Adrenal gland (tissue), 9 donors: ENCODE measurements at regions not wholly inside any gene's neighbourhood (a gene's known extent, or its start where the extent isn't known, plus 50 kb on each side); places are given as distances from the start of the nearest gene placed in this dataset.

Experiments
- DNase-seq, 7 donors: peaks; one replicate each; pipeline ENCODE4 v3.0.0-alpha.2; 2019 to 2020
- H3K27ac ChIP-seq, 5 donors: fragments of 200-600 bp; sonication (generic) in 4 of 5; 1 replicate in 3 of 5; 2 replicates in 2 of 5; pipeline versions ENCODE4 v1.5.1 to v1.8.0; 2016 to 2020; ENCODE audit warnings: mild to moderate bottlenecking in 1 of 5
- H3K27me3 ChIP-seq: fragments of 200-600 bp; 2 replicates; pipeline ENCODE4 v1.8.0; 2021
- H3K36me3 ChIP-seq, 2 donors: fragments of 200-600 bp; replicated peaks in 1 of 2; 1 replicate in 1 of 2; 2 replicates in 1 of 2; pipeline versions ENCODE4 v1.5.1 to v1.8.0; 2018 to 2022
- H3K4me1 ChIP-seq, 2 donors: fragments of 200-600 bp; replicated peaks in 1 of 2; 1 replicate in 1 of 2; 2 replicates in 1 of 2; pipeline versions ENCODE4 v1.5.1 to v1.8.0; 2018 to 2021
- H3K4me3 ChIP-seq, 4 donors: fragments of 200-600 bp; sonication (generic) in 3 of 4; one replicate each; pipeline ENCODE4 v1.5.1; 2016 to 2018
- H3K9me3 ChIP-seq, 3 donors: fragments of 200-600 bp; sonication (generic) in 1 of 3; replicated peaks in 1 of 3; 1 replicate in 2 of 3; 2 replicates in 1 of 3; pipeline versions ENCODE4 v1.5.1 to v1.8.0; 2016 to 2021
- CTCF ChIP-seq, 6 experiments: fragments of 450-650 bp in 4 of 6; fragments of 200-600 bp in 2 of 6; sonication (generic) in 1 of 6; IDR thresholded peaks; 1 replicate in 5 of 6; 2 replicates in 1 of 6; pipeline versions ENCODE4 v1.5.1 to v1.8.0; 2016 to 2021; ENCODE audit warnings: antibody characterized with exemption in 6 of 6, mild to moderate bottlenecking in 2 of 6, moderate library complexity in 1 of 6
- POLR2A ChIP-seq, 2 donors: fragments of 450-650 bp; IDR thresholded peaks; one replicate each; pipeline ENCODE4 v1.6.1; 2017; ENCODE audit warnings: antibody characterized with exemption in 2 of 2, mild to moderate bottlenecking in 2 of 2, moderate library complexity in 1 of 2
- WGBS, 4 donors: extraction: QIAGEN DNeasy Blood & Tissue Kit in 2 of 4; methylation state at CpG; one replicate each; pipeline versions ENCODE4 v1.1.5 to v1.1.7; 2013 to 2017; 5-methylcytosine and 5-hydroxymethylcytosine counted together
- intact Hi-C, 2 donors: fragments of 100-400 bp; cut with DNase I; formaldehyde crosslinking; loops; one replicate each; pipeline versions ENCODE4 v1.14.1 to v1.15.0; 2022 to 2023
- donor health status: healthy with polysubstance abuse.
- donor health status: Bipolar disorder and iron deficiency.
- donor health status: DM: yes; HTN: yes; CAD: no.
- donor health status: DM: no; HTN: no; CAD: no.
- donor health status: DM: no; HTN: no; CAD: no.

DNA sequence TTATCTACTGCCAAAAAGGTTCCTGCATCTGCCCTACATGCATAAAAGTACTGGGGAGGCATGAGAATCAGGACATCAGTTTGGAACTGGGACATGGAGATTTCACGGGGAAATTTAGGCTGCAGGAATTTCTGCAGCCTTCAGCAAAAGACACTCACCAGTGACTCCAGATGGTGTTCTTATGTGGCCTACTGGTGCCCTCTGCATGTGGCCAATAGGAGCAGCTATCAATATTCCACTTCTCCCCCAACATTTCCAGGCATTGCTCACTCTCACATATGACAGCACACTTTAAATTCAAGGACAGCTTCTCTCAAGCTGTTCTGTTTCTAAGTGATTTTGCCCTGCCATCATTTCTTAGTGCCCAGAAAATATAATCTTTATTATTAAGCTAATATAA lies 570.5 kb upstream of the ARGLU1 start:
- 57 to 78% (median 58%) methylated on average over 1 of the region's 1 CpG for WGBS, 4 donors
- DNase-seq, result no peak
- no peak for TF ChIP-seq POLR2A (IDR thresholded peaks at IDR 0.05)
- TF ChIP-seq CTCF (IDR thresholded peaks at IDR 0.05), result no peak
- H3K4me1 ChIP-seq, result no peaks in the 10 kb centered on the region
- no peaks in the 10 kb centered on the region for H3K9me3 ChIP-seq
- H3K36me3 ChIP-seq, result no peaks in the 10 kb centered on the region
- no peak overlapping the region for H3K27ac ChIP-seq
- no peak overlapping the region for H3K4me3 ChIP-seq
- H3K27me3 ChIP-seq, result no peaks in the 10 kb centered on the region
- intact Hi-C loops, result no loop called here

- DNase-seq, result no peak
- Histone ChIP-seq H3K4me3 (no peak overlapping the region), H3K27me3 (no peaks in the 10 kb centered on the region), H3K27ac (no peak overlapping the region), H3K4me1 (no peaks in the 10 kb centered on the region), H3K9me3 (no peaks in the 10 kb centered on the region), H3K36me3 (no peaks in the 10 kb centered on the region)
- intact Hi-C loops, result no loop called here
- 75 to 81% (median 76%) methylated on average over 5 of the region's 5 CpGs for WGBS, 4 donors
- no peak for TF ChIP-seq CTCF (IDR thresholded peaks at IDR 0.05)
- no peak for TF ChIP-seq POLR2A (IDR thresholded peaks at IDR 0.05)
Measured at GRCh38 chr13:107133950-107134349, 566.0 kb upstream of the ARGLU1 start.

GRCh38 chr13:107130566-107130965 lies 562.6 kb upstream of the ARGLU1 start:
- no peaks in the 10 kb centered on the region for H3K9me3 ChIP-seq
- no peak for DNase-seq
- no peaks in the 10 kb centered on the region for H3K4me1 ChIP-seq
- no peaks in the 10 kb centered on the region for H3K27me3 ChIP-seq
- WGBS, 4 donors, result 67 to 92% (median 81%) methylated on average over 1 of the region's 1 CpG
- TF ChIP-seq POLR2A (IDR thresholded peaks at IDR 0.05), result no peak
- no peak for TF ChIP-seq CTCF (IDR thresholded peaks at IDR 0.05)
- H3K36me3 ChIP-seq, result no peaks in the 10 kb centered on the region
- H3K4me3 ChIP-seq, result no peak overlapping the region
- no peak overlapping the region for H3K27ac ChIP-seq
- intact Hi-C loops, result no loop called here

DNA sequence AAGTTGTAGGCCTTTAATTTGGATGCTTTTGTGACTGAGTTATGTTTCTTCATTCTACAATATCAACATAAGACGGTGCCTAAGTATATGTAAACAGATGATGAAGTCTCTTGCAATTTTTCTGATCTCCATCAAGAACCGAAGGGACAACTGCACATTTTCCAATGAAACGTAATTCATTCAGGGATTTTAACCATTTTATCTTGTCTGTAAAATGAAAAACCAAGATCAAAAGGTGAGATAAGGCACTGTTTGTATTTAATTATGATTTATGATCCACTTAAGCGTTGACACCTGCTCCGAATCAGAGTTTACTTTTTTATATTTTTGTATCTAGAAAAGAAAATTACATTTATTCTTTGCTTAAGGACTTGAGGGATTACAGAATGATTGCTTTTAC lies 556.8 kb upstream of the ARGLU1 start:
- TF ChIP-seq CTCF (IDR thresholded peaks at IDR 0.05) (no peak), POLR2A (IDR thresholded peaks at IDR 0.05) (no peak)

More for the DNA sequence above, 556.8 kb upstream of the ARGLU1 start:
- intact Hi-C loops, result loop anchor here in 1 of 2 donors (10.0 kb wide), 1 partner anchor 1040 kb away; no protein-coding TSS in a partner anchor
- H3K36me3 ChIP-seq, result no peaks in the 10 kb centered on the region
- H3K9me3 ChIP-seq, result no peaks in the 10 kb centered on the region
- H3K4me3 ChIP-seq, result no peak overlapping the region
- no peak for DNase-seq
- H3K27me3 ChIP-seq, result no peaks in the 10 kb centered on the region
- H3K4me1 ChIP-seq, result no peaks in the 10 kb centered on the region
- no peak overlapping the region for H3K27ac ChIP-seq
- WGBS, 4 donors, result 46 to 55% (median 49%) methylated on average over 5 of the region's 5 CpGs
